ENCODE measurements at regions not wholly inside any gene's neighbourhood (a gene's known extent, or its start where the extent isn't known, plus 50 kb on each side); places are given as distances from the start of the nearest gene placed in this dataset.
"Not testable (repeated sequence)": the region's sequence is repeated elsewhere in the genome, so short reads cannot be mapped to it uniquely, and the experiment has no call there.

- H3K4me3 ChIP-seq (ENCODE audit: low read length), result no peak overlapping the region
- no peak for TF ChIP-seq CTCF (IDR thresholded peaks at IDR 0.05; ENCODE audit: insufficient read depth, low read depth, low read length, missing control alignments)
- no peak for DNase-seq (ENCODE audit: low read depth)
These were observed 609.3 kb upstream of the ADGRB3 start for GRCh38 chr6:68025764-68026163.

GRCh38 chr6:68024570-68025269, 610.4 kb upstream of the ADGRB3 start:
- TF ChIP-seq CTCF (IDR thresholded peaks at IDR 0.05; ENCODE audit: insufficient read depth, low read depth, low read length, missing control alignments), result no peak
- no peak overlapping the region for H3K4me3 ChIP-seq (ENCODE audit: low read length)
- DNase-seq (ENCODE audit: low read depth), result no peak

- not testable (repeated sequence) for H3K4me3 ChIP-seq (ENCODE audit: low read length); DNase-seq (ENCODE audit: low read depth)
These were observed 612.1 kb upstream of the ADGRB3 start for GRCh38 chr6:68022968-68023367.

GRCh38 chr6:68013780-68014515, 621.1 kb upstream of the ADGRB3 start:
- H3K4me3 ChIP-seq (ENCODE audit: low read length), result no peak overlapping the region
- TF ChIP-seq CTCF (IDR thresholded peaks at IDR 0.05; ENCODE audit: insufficient read depth, low read depth, low read length, missing control alignments), result no peak
- no peak for DNase-seq (ENCODE audit: low read depth)

- no peak for DNase-seq (ENCODE audit: low read depth)
- TF ChIP-seq CTCF (IDR thresholded peaks at IDR 0.05; ENCODE audit: insufficient read depth, low read depth, low read length, missing control alignments), result no peak
- H3K4me3 ChIP-seq (ENCODE audit: low read length), result no peak overlapping the region
These were observed 622.3 kb upstream of the ADGRB3 start for GRCh38 chr6:68012822-68013221.

GRCh38 chr6:68010936-68011335, 624.1 kb upstream of the ADGRB3 start:
- no peak for TF ChIP-seq CTCF (IDR thresholded peaks at IDR 0.05; ENCODE audit: insufficient read depth, low read depth, low read length, missing control alignments)
- H3K4me3 ChIP-seq (ENCODE audit: low read length), result no peak overlapping the region
- no peak for DNase-seq (ENCODE audit: low read depth)

GRCh38 chr6:68008445-68008844, 626.6 kb upstream of the ADGRB3 start:
- no peak overlapping the region for H3K4me3 ChIP-seq (ENCODE audit: low read length)
- no peak for DNase-seq (ENCODE audit: low read depth)
- TF ChIP-seq CTCF (IDR thresholded peaks at IDR 0.05; ENCODE audit: insufficient read depth, low read depth, low read length, missing control alignments), result no peak
